BLaER1 (cell line): ENCODE measurements at regions not wholly inside any gene's neighbourhood (a gene's known extent, or its start where the extent isn't known, plus 50 kb on each side); places are given as distances from the start of the nearest gene placed in this dataset.

Experiments
- H3K27ac ChIP-seq: shearing (Covaris generic); formaldehyde crosslinking; 2 replicates; pipeline ENCODE4 v1.8.1; 2022
- H3K27me3 ChIP-seq: shearing (Covaris generic); formaldehyde crosslinking; 2 replicates; pipeline ENCODE4 v1.8.1; 2022
- H3K36me3 ChIP-seq: shearing (Covaris generic); formaldehyde crosslinking; 2 replicates; pipeline ENCODE4 v1.8.1; 2022
- H3K4me1 ChIP-seq: shearing (Covaris generic); formaldehyde crosslinking; 2 replicates; pipeline ENCODE4 v1.8.1; 2022
- H3K4me2 ChIP-seq: shearing (Covaris generic); formaldehyde crosslinking; 2 replicates; pipeline ENCODE4 v1.8.1; 2022
- H3K4me3 ChIP-seq: shearing (Covaris generic); formaldehyde crosslinking; 2 replicates; pipeline ENCODE4 v1.8.1; 2022
- H3K9ac ChIP-seq: shearing (Covaris generic); formaldehyde crosslinking; 2 replicates; pipeline ENCODE4 v1.8.1; 2022
- H3K9me3 ChIP-seq: shearing (Covaris generic); formaldehyde crosslinking; 2 replicates; pipeline ENCODE4 v1.8.1; 2022
- H4K20me1 ChIP-seq: shearing (Covaris generic); formaldehyde crosslinking; 2 replicates; pipeline ENCODE4 v1.8.1; 2022
- Cebpa-rat ChIP-seq: shearing (Covaris generic); IDR thresholded peaks from 2 replicates; pipeline ENCODE4 v1.8.1; 2022

GRCh38 chr6:169380493-169380892 is 126.8 kb upstream of the THBS2 start:
- no peaks in the 10 kb centered on the region for H4K20me1 ChIP-seq
- H3K27me3 ChIP-seq, result no peaks in the 10 kb centered on the region
- H3K4me3 ChIP-seq, result no peak overlapping the region
- TF ChIP-seq Cebpa-rat, result no peak
- H3K9me3 ChIP-seq, result peaks cover 26% of the 10 kb centered on the region
- H3K4me1 ChIP-seq, result peaks cover 11% of the 10 kb centered on the region
- no peak overlapping the region for H3K4me2 ChIP-seq
- H3K9ac ChIP-seq, result no peak overlapping the region
- H3K27ac ChIP-seq, result no peak overlapping the region
- H3K36me3 ChIP-seq, result no peaks in the 10 kb centered on the region

GRCh38 chr6:169379495-169380070 is 125.9 kb upstream of the THBS2 start:
- Histone ChIP-seq H3K4me1 (peaks cover 11% of the 10 kb centered on the region), H3K9ac (no peak overlapping the region), H3K27me3 (no peaks in the 10 kb centered on the region), H3K36me3 (no peaks in the 10 kb centered on the region), H3K4me3 (no peak overlapping the region), H3K27ac (no peak overlapping the region), H4K20me1 (no peaks in the 10 kb centered on the region), H3K9me3 (peaks cover 32% of the 10 kb centered on the region), H3K4me2 (no peak overlapping the region)
- TF ChIP-seq Cebpa-rat, result no peak

GRCh38 chr6:169378620-169379381 is 125.2 kb upstream of the THBS2 start:
- no peak for TF ChIP-seq Cebpa-rat

GRCh38 chr6:169376458-169376857 is 122.8 kb upstream of the THBS2 start:
- Histone ChIP-seq H3K9me3 (peaks cover 22% of the 10 kb centered on the region), H3K27ac (no peak overlapping the region), H4K20me1 (no peaks in the 10 kb centered on the region), H3K36me3 (no peaks in the 10 kb centered on the region), H3K4me2 (no peak overlapping the region), H3K9ac (no peak overlapping the region), H3K4me1 (peaks cover under 1% of the 10 kb centered on the region; the same call in 1 of the 2 replicates), H3K27me3 (no peaks in the 10 kb centered on the region), H3K4me3 (no peak overlapping the region)
- no peak for TF ChIP-seq Cebpa-rat

More at GRCh38 chr6:169378620-169379381, 125.2 kb upstream of the THBS2 start:
- H3K4me1 ChIP-seq, result peaks cover 11% of the 10 kb centered on the region
- no peak overlapping the region for H3K4me2 ChIP-seq
- H3K27ac ChIP-seq, result no peak overlapping the region
- H3K36me3 ChIP-seq, result no peaks in the 10 kb centered on the region
- H3K27me3 ChIP-seq, result no peaks in the 10 kb centered on the region
- no peak overlapping the region for H3K4me3 ChIP-seq
- no peak overlapping the region for H3K9ac ChIP-seq
- H3K9me3 ChIP-seq, result peaks cover 28% of the 10 kb centered on the region
- H4K20me1 ChIP-seq, result no peaks in the 10 kb centered on the region

- Histone ChIP-seq H3K4me2 (no peak overlapping the region), H3K27ac (no peak overlapping the region), H3K9ac (no peak overlapping the region), H3K9me3 (peaks cover 22% of the 10 kb centered on the region), H3K4me1 (peaks cover 16% of the 10 kb centered on the region), H3K36me3 (no peaks in the 10 kb centered on the region), H4K20me1 (no peaks in the 10 kb centered on the region), H3K27me3 (no peaks in the 10 kb centered on the region), H3K4me3 (no peak overlapping the region)
- no peak for TF ChIP-seq Cebpa-rat
These were observed 118.9 kb upstream of the THBS2 start for GRCh38 chr6:169372589-169372988.

- Histone ChIP-seq H4K20me1 (no peaks in the 10 kb centered on the region), H3K9me3 (peaks cover 20% of the 10 kb centered on the region), H3K4me2 (peak overlapping the region; percentile 1; the same call in 1 of the 2 replicates), H3K4me1 (peaks cover 16% of the 10 kb centered on the region), H3K36me3 (no peaks in the 10 kb centered on the region), H3K27ac (no peak overlapping the region), H3K9ac (no peak overlapping the region), H3K27me3 (no peaks in the 10 kb centered on the region), H3K4me3 (no peak overlapping the region)
- TF ChIP-seq Cebpa-rat, result no peak
These were observed 117.9 kb upstream of the THBS2 start for GRCh38 chr6:169371344-169372127.

GRCh38 chr6:169370666-169371343 is 117.2 kb upstream of the THBS2 start:
- no peak overlapping the region for H3K27ac ChIP-seq
- no peak overlapping the region for H3K4me3 ChIP-seq
- peaks cover 14% of the 10 kb centered on the region for H3K9me3 ChIP-seq
- H3K36me3 ChIP-seq, result no peaks in the 10 kb centered on the region
- no peaks in the 10 kb centered on the region for H4K20me1 ChIP-seq
- peak overlapping the region; percentile 1; the same call in 1 of the 2 replicates for H3K4me2 ChIP-seq
- no peak overlapping the region for H3K9ac ChIP-seq
- no peak for TF ChIP-seq Cebpa-rat
- H3K27me3 ChIP-seq, result no peaks in the 10 kb centered on the region
- H3K4me1 ChIP-seq, result peaks cover 16% of the 10 kb centered on the region

- no peak for TF ChIP-seq Cebpa-rat
- H3K4me1 ChIP-seq, result peaks cover 16% of the 10 kb centered on the region
- no peaks in the 10 kb centered on the region for H3K27me3 ChIP-seq
- no peaks in the 10 kb centered on the region for H3K36me3 ChIP-seq
- H3K9me3 ChIP-seq, result peaks cover 6% of the 10 kb centered on the region
- H3K4me2 ChIP-seq, result peak overlapping the region; percentile 23; the same call in 1 of the 2 replicates
- H3K4me3 ChIP-seq, result no peak overlapping the region
- H3K27ac ChIP-seq, result no peak overlapping the region
- no peaks in the 10 kb centered on the region for H4K20me1 ChIP-seq
- no peak overlapping the region for H3K9ac ChIP-seq
These were observed 116.4 kb upstream of the THBS2 start for GRCh38 chr6:169370054-169370453.

- TF ChIP-seq Cebpa-rat, result no peak
- Histone ChIP-seq H3K27me3 (no peaks in the 10 kb centered on the region), H3K4me2 (no peak overlapping the region), H3K9me3 (no peaks in the 10 kb centered on the region), H3K4me3 (no peak overlapping the region), H3K36me3 (no peaks in the 10 kb centered on the region), H3K4me1 (peaks cover 16% of the 10 kb centered on the region), H3K27ac (no peak overlapping the region), H3K9ac (no peak overlapping the region), H4K20me1 (no peaks in the 10 kb centered on the region)
These were observed 114.6 kb upstream of the THBS2 start for GRCh38 chr6:169368200-169368599.
